Breast epithelium (tissue), 4 donors: ENCODE measurements at regions not wholly inside any gene's neighbourhood (a gene's known extent, or its start where the extent isn't known, plus 50 kb on each side); places are given as distances from the start of the nearest gene placed in this dataset.

Experiments
- DNase-seq, 2 donors: peaks; one replicate each; pipeline ENCODE4 v3.0.0-alpha.2; 2019; ENCODE audit warnings: low spot score in 2 of 2
- H3K27ac ChIP-seq, 2 donors: fragments of 200-600 bp; sonication (generic) in 1 of 2; one replicate each; pipeline ENCODE4 v1.5.1; 2016 to 2019; ENCODE audit warnings: mild to moderate bottlenecking in 1 of 2
- H3K27me3 ChIP-seq, 2 donors: fragments of 200-600 bp; sonication (generic) in 1 of 2; one replicate each; pipeline versions ENCODE4 v1.5.1 to v1.6.0; 2017 to 2019; ENCODE audit warnings: control low read depth in 1 of 2, mild to moderate bottlenecking in 1 of 2
- H3K36me3 ChIP-seq: fragments of 200-600 bp; one replicate; pipeline ENCODE4 v1.5.1; 2019
- H3K4me1 ChIP-seq, 2 donors: fragments of 200-600 bp; sonication (generic); one replicate each; pipeline ENCODE4 v1.5.1; 2016 to 2019; ENCODE audit warnings: control low read depth in 1 of 2
- H3K4me3 ChIP-seq, 3 donors: fragments of 200-600 bp; sonication (generic); 1 replicate in 2 of 3; 2 replicates in 1 of 3; pipeline ENCODE4 v1.5.1; 2016 to 2019; ENCODE audit warnings: mild to moderate bottlenecking in 3 of 3, moderate library complexity in 2 of 3
- H3K9me3 ChIP-seq, 2 donors: fragments of 200-600 bp; sonication (generic) in 1 of 2; one replicate each; pipeline ENCODE4 v1.5.1; 2016 to 2019; ENCODE audit warnings: control low read depth in 1 of 2
- POLR2A ChIP-seq: fragments of 450-650 bp; IDR thresholded peaks from one replicate; pipeline ENCODE4 v1.6.1; 2016; ENCODE audit warnings: antibody characterized with exemption, mild to moderate bottlenecking, moderate library complexity
- POLR2AphosphoS5 ChIP-seq, 3 donors: sonication (generic); formaldehyde crosslinking; IDR thresholded peaks; one replicate each; pipeline ENCODE4 v1.6.1; 2017; ENCODE audit warnings: antibody characterized with exemption in 3 of 3
- intact Hi-C: fragments of 100-400 bp; cut with DNase I; formaldehyde crosslinking; loops from one replicate; pipeline ENCODE4 v1.15.1; 2023; ENCODE audit warnings: low total_unique reads
- TF ChIP-seq, protein P1 (sequence below), 3 donors: fragments of 450-650 bp; IDR thresholded peaks; one replicate each; pipeline ENCODE4 v1.5.1; 2016 to 2017; ENCODE audit warnings: antibody characterized with exemption in 3 of 3, mild to moderate bottlenecking in 3 of 3, moderate library complexity in 3 of 3

DNA sequence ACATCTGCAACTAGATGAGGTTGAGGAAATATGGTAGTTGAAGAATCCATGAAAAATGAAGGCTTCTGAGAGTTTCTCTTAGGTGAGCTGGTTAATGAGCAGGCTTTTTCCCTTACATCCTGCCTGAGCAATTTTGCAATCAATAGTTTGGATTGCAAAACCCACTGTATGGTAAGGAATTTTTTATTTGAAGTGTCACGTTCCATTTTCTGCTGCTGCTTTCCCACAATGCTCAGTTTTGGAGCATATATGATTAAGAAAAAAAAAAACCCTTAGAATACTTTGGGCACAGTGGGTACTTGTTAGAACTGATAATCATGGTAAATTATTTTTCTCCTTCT is 144.2 kb downstream of the PCSK1 start:
- no peaks in the 10 kb centered on the region for H3K27me3 ChIP-seq
- no peaks in the 10 kb centered on the region for H3K36me3 ChIP-seq
- no peaks in the 10 kb centered on the region for H3K9me3 ChIP-seq
- TF ChIP-seq POLR2A (no peak), POLR2AphosphoS5 (IDR thresholded peaks at IDR 0.05) (no peak)
- TF ChIP-seq, protein P1, sequence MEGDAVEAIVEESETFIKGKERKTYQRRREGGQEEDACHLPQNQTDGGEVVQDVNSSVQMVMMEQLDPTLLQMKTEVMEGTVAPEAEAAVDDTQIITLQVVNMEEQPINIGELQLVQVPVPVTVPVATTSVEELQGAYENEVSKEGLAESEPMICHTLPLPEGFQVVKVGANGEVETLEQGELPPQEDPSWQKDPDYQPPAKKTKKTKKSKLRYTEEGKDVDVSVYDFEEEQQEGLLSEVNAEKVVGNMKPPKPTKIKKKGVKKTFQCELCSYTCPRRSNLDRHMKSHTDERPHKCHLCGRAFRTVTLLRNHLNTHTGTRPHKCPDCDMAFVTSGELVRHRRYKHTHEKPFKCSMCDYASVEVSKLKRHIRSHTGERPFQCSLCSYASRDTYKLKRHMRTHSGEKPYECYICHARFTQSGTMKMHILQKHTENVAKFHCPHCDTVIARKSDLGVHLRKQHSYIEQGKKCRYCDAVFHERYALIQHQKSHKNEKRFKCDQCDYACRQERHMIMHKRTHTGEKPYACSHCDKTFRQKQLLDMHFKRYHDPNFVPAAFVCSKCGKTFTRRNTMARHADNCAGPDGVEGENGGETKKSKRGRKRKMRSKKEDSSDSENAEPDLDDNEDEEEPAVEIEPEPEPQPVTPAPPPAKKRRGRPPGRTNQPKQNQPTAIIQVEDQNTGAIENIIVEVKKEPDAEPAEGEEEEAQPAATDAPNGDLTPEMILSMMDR (IDR thresholded peaks at IDR 0.05), result no peak
- no peak for DNase-seq
- no peak overlapping the region for H3K4me3 ChIP-seq
- intact Hi-C loops, result loop anchor here (5.0 kb wide), 1 partner anchor 297 kb away; no protein-coding TSS in a partner anchor
- H3K27ac ChIP-seq, result no peak overlapping the region
- H3K4me1 ChIP-seq, result no peaks in the 10 kb centered on the region

DNA sequence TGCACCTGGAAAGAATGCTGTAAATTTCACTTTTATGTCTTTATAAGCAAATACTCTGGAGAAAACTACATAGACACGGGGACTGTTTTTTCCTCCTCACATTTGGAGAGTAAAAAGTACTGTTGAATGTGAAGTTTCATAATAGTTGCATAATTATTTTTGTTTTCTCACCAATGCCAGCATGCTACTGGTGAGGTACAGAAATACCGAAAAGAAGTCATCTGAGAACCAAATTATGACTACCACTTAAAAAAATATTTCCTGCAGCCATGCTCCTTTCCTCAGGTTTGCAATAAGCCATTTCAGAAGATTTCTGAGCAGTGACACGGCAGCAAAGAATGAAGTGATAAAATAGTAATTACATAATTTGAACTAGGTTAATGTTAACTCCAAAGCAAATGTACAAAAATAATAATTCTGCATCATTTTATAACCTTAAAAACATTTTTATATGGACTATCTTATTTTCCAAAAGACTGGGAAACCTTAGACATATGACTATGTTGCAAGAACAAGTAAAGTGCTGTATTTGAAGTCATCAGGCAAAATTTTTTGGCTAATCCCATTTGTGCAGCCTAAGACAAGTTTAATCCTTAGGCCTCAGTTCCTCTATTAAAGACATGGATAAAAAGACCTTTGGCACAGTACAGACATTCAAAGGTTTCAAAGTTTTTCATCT is 144.7 kb downstream of the PCSK1 start:
- Histone ChIP-seq H3K27me3 (no peaks in the 10 kb centered on the region), H3K4me1 (no peaks in the 10 kb centered on the region), H3K4me3 (no peak overlapping the region), H3K36me3 (no peaks in the 10 kb centered on the region), H3K27ac (no peak overlapping the region), H3K9me3 (no peaks in the 10 kb centered on the region)
- TF ChIP-seq POLR2A (no peak), POLR2AphosphoS5 (IDR thresholded peaks at IDR 0.05) (no peak)
- TF ChIP-seq, protein P1 (IDR thresholded peaks at IDR 0.05), result no peak
- no peak for DNase-seq
- intact Hi-C loops, result loop anchor here (5.0 kb wide), 1 partner anchor 296 kb away; no protein-coding TSS in a partner anchor

DNA sequence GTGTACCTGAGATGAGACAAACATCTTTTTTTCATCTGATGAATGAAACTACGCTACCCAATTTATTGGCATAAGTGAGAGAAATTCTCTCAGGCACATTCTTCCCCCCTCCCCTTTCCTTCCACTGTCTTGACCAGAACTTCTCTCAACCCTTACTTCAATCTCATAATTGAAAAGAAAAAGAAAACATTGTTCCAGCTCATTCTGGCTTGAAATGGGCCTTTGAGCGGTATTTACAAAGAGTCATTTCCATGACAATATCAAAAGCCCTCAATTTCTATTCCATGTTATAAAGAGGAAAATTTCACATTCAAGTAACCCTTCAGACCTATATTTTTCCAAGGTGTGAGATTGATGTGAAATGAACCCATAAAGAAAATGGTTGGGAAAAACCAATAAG is 145.9 kb downstream of the PCSK1 start:
- Histone ChIP-seq H3K36me3 (no peaks in the 10 kb centered on the region), H3K27me3 (no peaks in the 10 kb centered on the region), H3K4me1 (no peaks in the 10 kb centered on the region), H3K4me3 (no peak overlapping the region), H3K27ac (no peak overlapping the region), H3K9me3 (no peaks in the 10 kb centered on the region)
- DNase-seq, result no peak
- TF ChIP-seq POLR2A (no peak), POLR2AphosphoS5 (IDR thresholded peaks at IDR 0.05) (no peak)
- TF ChIP-seq, protein P1 (IDR thresholded peaks at IDR 0.05), result no peak
- intact Hi-C loops, result loop anchor here (5.0 kb wide), 1 partner anchor 295 kb away; no protein-coding TSS in a partner anchor

DNA sequence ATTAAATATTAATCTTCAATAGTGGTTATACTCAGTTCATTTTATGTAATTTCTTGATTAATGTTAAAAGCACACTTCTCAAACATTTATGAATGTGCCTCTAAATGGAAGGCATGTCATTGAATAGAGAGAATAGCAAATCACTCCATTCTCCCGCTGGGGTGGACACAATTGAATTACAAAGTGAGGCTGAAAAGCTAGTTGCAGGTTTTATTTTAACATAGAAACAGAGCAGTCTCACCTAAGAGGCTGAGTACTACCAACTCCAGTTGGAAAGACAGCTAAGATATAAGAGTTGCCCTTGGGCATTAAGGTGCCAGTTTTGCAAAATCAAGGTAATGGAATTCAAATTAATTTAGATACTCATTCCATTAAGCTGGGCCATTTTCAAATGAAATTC is 147.2 kb downstream of the PCSK1 start:
- no peaks in the 10 kb centered on the region for H3K9me3 ChIP-seq
- H3K27ac ChIP-seq, result no peak overlapping the region
- H3K36me3 ChIP-seq, result no peaks in the 10 kb centered on the region
- H3K4me1 ChIP-seq, result no peaks in the 10 kb centered on the region
- no peak overlapping the region for H3K4me3 ChIP-seq
- H3K27me3 ChIP-seq, result no peaks in the 10 kb centered on the region
- DNase-seq, result no peak
- intact Hi-C loops, result loop anchor here (5.0 kb wide), 1 partner anchor 294 kb away; no protein-coding TSS in a partner anchor
- no peak for TF ChIP-seq POLR2A
- TF ChIP-seq, protein P1 (IDR thresholded peaks at IDR 0.05), result no peak
- TF ChIP-seq POLR2AphosphoS5 (IDR thresholded peaks at IDR 0.05), result no peak

DNA sequence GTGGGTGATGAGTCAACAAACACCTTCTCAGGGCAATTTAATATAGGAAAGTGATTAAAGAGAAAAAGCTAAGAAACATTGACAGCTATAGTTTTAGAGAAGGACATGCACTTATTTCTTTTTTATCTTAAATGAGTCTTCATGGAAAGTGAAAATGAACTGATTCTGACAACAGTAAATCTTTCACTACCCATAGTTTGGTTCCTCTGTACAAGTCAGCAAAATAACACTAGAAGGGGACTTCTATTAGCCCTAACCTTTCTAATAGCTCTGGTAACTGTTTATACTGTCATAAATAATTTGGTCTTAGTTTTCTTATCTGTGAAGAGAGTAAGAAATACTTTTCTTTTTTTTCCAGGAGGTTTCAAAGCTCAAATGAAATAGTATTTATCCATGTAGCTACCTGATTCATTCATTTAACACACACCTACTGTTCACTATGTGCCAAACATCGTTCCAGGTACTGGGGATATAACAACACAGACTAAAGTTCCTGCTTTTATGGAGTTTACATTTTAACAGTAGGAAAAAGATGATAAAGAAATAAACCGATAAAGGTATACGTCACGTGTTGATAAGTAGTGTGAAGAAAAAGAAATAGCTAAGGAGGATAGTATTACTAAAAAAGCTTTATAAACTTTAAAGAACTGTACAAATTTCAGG is 148.2 kb downstream of the PCSK1 start:
- Histone ChIP-seq H3K27me3 (no peaks in the 10 kb centered on the region), H3K4me1 (no peaks in the 10 kb centered on the region), H3K4me3 (no peak overlapping the region), H3K27ac (no peak overlapping the region), H3K9me3 (no peaks in the 10 kb centered on the region), H3K36me3 (no peaks in the 10 kb centered on the region)
- no peak for DNase-seq
- no peak for TF ChIP-seq POLR2AphosphoS5 (IDR thresholded peaks at IDR 0.05)
- TF ChIP-seq POLR2A, result no peak
- TF ChIP-seq, protein P1 (IDR thresholded peaks at IDR 0.05), result no peak
- intact Hi-C loops, result loop anchor here (5.0 kb wide), 1 partner anchor 293 kb away; no protein-coding TSS in a partner anchor
